ENCODE measurements at regions not wholly inside any gene's neighbourhood (a gene's known extent, or its start where the extent isn't known, plus 50 kb on each side); places are given as distances from the start of the nearest gene placed in this dataset.

DNA sequence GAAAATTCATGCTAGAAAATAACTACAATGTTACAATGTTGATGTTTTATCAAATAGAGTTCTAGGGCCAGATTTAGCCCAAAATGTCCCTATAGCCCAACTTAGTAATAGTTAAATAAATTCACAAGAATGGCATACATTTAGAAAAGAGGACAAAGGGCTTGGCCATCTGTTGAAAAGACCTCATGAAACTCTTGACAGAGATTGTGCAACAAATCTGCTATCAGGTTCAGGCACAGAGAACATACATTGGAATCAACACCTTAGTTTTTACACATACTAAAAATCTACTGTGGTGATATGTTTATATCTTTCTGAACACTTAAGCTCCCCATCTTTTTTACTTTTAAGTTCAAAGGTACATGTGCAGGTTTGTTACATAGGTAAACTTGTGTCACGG is 298.3 kb upstream of the DACH1 start:
- Histone ChIP-seq H3K4me1 (ENCODE audit: control insufficient read depth, insufficient read depth, low read length) (no peaks in the 10 kb centered on the region), H3K4me3 (no peak overlapping the region), H2AFZ (ENCODE audit: control insufficient read depth, low read depth, low read length) (no peak overlapping the region), H3K36me3 (ENCODE audit: control insufficient read depth in 2 of 2, insufficient read depth in 2 of 2, low read length in 1 of 2) (no peaks in the 10 kb centered on the region), H3K9ac (ENCODE audit: control insufficient read depth, insufficient read depth, low read length) (no peak overlapping the region), H3K79me2 (ENCODE audit: control insufficient read depth, insufficient read depth, low read length) (no peaks in the 10 kb centered on the region), H3K27me3 (replicated peaks in 1 of 2; ENCODE audit: control insufficient read depth in 2 of 2, insufficient read depth in 2 of 2, low read length in 1 of 2) (no peaks in the 10 kb centered on the region), H4K20me1 (ENCODE audit: control insufficient read depth, insufficient read depth) (no peaks in the 10 kb centered on the region), H3K4me2 (ENCODE audit: control insufficient read depth, insufficient read depth) (no peak overlapping the region), H3K9me3 (replicated peaks; ENCODE audit: control insufficient read depth, insufficient read depth, low read length) (no peaks in the 10 kb centered on the region), H3K27ac (ENCODE audit: control insufficient read depth, insufficient read depth) (no peak overlapping the region)
- POLR2A ChIA-PET, result no interaction called here
- FAIRE-seq (no peak), DNase-seq (ENCODE audit: low read depth, low spot score) (no peak), ATAC-seq (no peak)
- no TSS peak for BruUV-seq (replicated peaks)
- CTCF ChIA-PET, result interaction anchor here (0.6 to 0.9 kb wide), 2 partner anchors 33 to 43 kb away, joined by 3 read pairs; no protein-coding TSS in a partner anchor
- intact Hi-C loops (cut with micrococcal nuclease; ENCODE audit: unreplicated experiment) (no loop called here), in situ Hi-C loops (cut with MboI) (no loop called here)
- WGBS (ENCODE audit: insufficient coverage, insufficient replicate concordance, low lambda C conversion rate, missing lambda C conversion rate), result 38% methylated on average over 1 of the region's 1 CpG
- RAD21 ChIA-PET (ENCODE audit: unreplicated experiment), result no interaction called here
- no peak for TF ChIP-seq NR2C1 (IDR thresholded peaks at IDR 0.05)
- no peak for TF ChIP-seq LARP7 (IDR thresholded peaks at IDR 0.05)
- no peak for TF ChIP-seq ZNF217 (IDR thresholded peaks at IDR 0.05)
- no peak for TF ChIP-seq SMAD1 (IDR thresholded peaks at IDR 0.05; ENCODE audit: low read depth, partially characterized antibody)
- TF ChIP-seq, protein P1, sequence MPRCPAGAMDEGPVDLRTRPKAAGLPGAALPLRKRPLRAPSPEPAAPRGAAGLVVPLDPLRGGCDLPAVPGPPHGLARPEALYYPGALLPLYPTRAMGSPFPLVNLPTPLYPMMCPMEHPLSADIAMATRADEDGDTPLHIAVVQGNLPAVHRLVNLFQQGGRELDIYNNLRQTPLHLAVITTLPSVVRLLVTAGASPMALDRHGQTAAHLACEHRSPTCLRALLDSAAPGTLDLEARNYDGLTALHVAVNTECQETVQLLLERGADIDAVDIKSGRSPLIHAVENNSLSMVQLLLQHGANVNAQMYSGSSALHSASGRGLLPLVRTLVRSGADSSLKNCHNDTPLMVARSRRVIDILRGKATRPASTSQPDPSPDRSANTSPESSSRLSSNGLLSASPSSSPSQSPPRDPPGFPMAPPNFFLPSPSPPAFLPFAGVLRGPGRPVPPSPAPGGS (IDR thresholded peaks at IDR 0.05; ENCODE audit: borderline replicate concordance, insufficient read depth, low read depth, low read length, poor library complexity, severe bottlenecking), result no peak
- no peak for TF ChIP-seq SRF (IDR thresholded peaks at IDR 0.05; ENCODE audit: low read depth in 2 of 2, low read length in 2 of 2)
- TF ChIP-seq CHD1 (IDR thresholded peaks at IDR 0.05; ENCODE audit: low read depth, low read length), result no peak
- TF ChIP-seq, protein P2, sequence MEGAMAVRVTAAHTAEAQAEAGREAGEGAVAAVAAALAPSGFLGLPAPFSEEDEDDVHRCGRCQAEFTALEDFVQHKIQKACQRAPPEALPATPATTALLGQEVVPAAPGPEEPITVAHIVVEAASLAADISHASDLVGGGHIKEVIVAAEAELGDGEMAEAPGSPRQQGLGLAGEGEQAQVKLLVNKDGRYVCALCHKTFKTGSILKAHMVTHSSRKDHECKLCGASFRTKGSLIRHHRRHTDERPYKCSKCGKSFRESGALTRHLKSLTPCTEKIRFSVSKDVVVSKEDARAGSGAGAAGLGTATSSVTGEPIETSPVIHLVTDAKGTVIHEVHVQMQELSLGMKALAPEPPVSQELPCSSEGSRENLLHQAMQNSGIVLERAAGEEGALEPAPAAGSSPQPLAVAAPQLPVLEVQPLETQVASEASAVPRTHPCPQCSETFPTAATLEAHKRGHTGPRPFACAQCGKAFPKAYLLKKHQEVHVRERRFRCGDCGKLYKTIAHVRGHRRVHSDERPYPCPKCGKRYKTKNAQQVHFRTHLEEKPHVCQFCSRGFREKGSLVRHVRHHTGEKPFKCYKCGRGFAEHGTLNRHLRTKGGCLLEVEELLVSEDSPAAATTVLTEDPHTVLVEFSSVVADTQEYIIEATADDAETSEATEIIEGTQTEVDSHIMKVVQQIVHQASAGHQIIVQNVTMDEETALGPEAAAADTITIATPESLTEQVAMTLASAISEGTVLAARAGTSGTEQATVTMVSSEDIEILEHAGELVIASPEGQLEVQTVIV (IDR thresholded peaks at IDR 0.05; ENCODE audit: borderline replicate concordance, partially characterized antibody), result no peak
- TF ChIP-seq, protein P3, sequence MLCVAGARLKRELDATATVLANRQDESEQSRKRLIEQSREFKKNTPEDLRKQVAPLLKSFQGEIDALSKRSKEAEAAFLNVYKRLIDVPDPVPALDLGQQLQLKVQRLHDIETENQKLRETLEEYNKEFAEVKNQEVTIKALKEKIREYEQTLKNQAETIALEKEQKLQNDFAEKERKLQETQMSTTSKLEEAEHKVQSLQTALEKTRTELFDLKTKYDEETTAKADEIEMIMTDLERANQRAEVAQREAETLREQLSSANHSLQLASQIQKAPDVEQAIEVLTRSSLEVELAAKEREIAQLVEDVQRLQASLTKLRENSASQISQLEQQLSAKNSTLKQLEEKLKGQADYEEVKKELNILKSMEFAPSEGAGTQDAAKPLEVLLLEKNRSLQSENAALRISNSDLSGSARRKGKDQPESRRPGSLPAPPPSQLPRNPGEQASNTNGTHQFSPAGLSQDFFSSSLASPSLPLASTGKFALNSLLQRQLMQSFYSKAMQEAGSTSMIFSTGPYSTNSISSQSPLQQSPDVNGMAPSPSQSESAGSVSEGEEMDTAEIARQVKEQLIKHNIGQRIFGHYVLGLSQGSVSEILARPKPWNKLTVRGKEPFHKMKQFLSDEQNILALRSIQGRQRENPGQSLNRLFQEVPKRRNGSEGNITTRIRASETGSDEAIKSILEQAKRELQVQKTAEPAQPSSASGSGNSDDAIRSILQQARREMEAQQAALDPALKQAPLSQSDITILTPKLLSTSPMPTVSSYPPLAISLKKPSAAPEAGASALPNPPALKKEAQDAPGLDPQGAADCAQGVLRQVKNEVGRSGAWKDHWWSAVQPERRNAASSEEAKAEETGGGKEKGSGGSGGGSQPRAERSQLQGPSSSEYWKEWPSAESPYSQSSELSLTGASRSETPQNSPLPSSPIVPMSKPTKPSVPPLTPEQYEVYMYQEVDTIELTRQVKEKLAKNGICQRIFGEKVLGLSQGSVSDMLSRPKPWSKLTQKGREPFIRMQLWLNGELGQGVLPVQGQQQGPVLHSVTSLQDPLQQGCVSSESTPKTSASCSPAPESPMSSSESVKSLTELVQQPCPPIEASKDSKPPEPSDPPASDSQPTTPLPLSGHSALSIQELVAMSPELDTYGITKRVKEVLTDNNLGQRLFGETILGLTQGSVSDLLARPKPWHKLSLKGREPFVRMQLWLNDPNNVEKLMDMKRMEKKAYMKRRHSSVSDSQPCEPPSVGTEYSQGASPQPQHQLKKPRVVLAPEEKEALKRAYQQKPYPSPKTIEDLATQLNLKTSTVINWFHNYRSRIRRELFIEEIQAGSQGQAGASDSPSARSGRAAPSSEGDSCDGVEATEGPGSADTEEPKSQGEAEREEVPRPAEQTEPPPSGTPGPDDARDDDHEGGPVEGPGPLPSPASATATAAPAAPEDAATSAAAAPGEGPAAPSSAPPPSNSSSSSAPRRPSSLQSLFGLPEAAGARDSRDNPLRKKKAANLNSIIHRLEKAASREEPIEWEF (IDR thresholded peaks at IDR 0.05; ENCODE audit: insufficient replicate concordance, low read depth, low read length), result no peak
- no peak for TF ChIP-seq ZNF384 (IDR thresholded peaks at IDR 0.05; ENCODE audit: borderline replicate concordance, low read depth, low read length)
- TF ChIP-seq SMAD5 (IDR thresholded peaks at IDR 0.05; ENCODE audit: low read depth), result no peak
- no peak for TF ChIP-seq ZNF207 (IDR thresholded peaks at IDR 0.05; ENCODE audit: borderline replicate concordance)
- TF ChIP-seq, protein P4, sequence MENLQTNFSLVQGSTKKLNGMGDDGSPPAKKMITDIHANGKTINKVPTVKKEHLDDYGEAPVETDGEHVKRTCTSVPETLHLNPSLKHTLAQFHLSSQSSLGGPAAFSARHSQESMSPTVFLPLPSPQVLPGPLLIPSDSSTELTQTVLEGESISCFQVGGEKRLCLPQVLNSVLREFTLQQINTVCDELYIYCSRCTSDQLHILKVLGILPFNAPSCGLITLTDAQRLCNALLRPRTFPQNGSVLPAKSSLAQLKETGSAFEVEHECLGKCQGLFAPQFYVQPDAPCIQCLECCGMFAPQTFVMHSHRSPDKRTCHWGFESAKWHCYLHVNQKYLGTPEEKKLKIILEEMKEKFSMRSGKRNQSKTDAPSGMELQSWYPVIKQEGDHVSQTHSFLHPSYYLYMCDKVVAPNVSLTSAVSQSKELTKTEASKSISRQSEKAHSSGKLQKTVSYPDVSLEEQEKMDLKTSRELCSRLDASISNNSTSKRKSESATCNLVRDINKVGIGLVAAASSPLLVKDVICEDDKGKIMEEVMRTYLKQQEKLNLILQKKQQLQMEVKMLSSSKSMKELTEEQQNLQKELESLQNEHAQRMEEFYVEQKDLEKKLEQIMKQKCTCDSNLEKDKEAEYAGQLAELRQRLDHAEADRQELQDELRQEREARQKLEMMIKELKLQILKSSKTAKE (IDR thresholded peaks at IDR 0.05; ENCODE audit: low read depth, poor library complexity, severe bottlenecking), result no peak
- TF ChIP-seq SIN3A (IDR thresholded peaks at IDR 0.05; ENCODE audit: low read depth, low read length), result no peak
- SMC1A ChIA-PET (ENCODE audit: uncharacterized antibody, unreplicated experiment), result interaction anchor here (1.6 kb wide), 1 partner anchor 11 kb away, joined by 3 read pairs; no protein-coding TSS in a partner anchor
